Astrocyte (in vitro differentiated cells and primary cell): ENCODE measurements at regions not wholly inside any gene's neighbourhood (a gene's known extent, or its start where the extent isn't known, plus 50 kb on each side); places are given as distances from the start of the nearest gene placed in this dataset.
"Not testable (repeated sequence)": the region's sequence is repeated elsewhere in the genome, so short reads cannot be mapped to it uniquely, and the experiment has no call there.

Source experiments
- CTCF ChIP-seq: IDR thresholded peaks from 2 replicates; pipeline ENCODE4 v1.5.1; 2011; ENCODE audit warnings: low read depth, mild to moderate bottlenecking, inconsistent platforms, low read length, moderate library complexity; ENCODE audit not compliant: insufficient read depth
- EZH2 ChIP-seq: IDR thresholded peaks from 2 replicates; pipeline ENCODE4 v1.6.1; 2012; ENCODE audit warnings: mild to moderate bottlenecking, low read length, inconsistent platforms; ENCODE audit not compliant: insufficient read depth

GRCh38 chr21:17219050-17219449 is 293.8 kb upstream of the CXADR start:
- TF ChIP-seq CTCF, EZH2: not testable (repeated sequence)
